GM21619 (cell line): ENCODE measurements at regions not wholly inside any gene's neighbourhood (a gene's known extent, or its start where the extent isn't known, plus 50 kb on each side); places are given as distances from the start of the nearest gene placed in this dataset.
"Not testable (repeated sequence)": the region's sequence is repeated elsewhere in the genome, so short reads cannot be mapped to it uniquely, and the experiment has no call there.

Experiments used
- ATAC-seq: cut with Tn5 transposase; IDR thresholded peaks from one replicate; pipeline ENCODE4 v1.9.1; 2021; ENCODE audit not compliant: unreplicated experiment

- ATAC-seq = no peak
Observed at GRCh38 chr14:45990252-45990651, 661.3 kb downstream of the RPL10L start.

DNA sequence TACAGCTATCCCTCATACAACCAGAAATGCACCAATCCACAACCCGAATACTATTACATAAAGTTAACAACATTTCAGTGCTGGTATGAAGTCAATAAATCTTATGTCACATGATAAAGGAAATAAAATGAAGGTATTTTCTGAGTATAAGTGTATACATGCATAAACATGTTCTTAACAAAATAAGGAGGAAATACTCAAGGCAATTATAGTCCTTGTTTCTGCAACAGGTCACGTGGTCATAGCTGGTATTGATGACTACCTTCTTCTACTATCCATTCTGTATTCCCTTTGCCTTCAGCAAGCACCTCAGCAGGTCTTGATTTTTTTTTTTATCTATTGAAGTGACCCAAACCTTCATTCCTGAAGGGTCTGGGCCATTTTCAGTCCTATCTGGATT, 675.6 kb downstream of the RPL10L start:
- no peak for ATAC-seq

GRCh38 chr14:45972416-45972815, 679.2 kb downstream of the RPL10L start:
- no peak for ATAC-seq

DNA sequence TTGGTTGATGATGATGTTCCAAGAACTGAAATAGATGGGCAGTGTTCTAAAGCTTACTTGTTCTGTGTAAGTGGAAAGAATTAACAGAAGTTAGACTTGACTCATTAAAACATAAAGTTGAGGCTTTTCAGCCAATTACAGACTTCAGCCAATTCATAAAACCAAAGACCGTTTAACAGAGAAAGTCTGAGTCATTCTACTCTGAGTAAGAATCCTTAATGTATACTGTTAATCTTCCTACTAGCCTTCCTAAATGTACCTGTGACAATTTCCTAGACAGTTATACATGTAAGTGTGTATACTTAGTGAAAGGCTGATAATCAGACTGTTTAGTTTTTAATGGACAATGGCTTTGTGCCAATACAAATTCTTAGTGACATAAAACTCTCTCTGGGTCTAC, 681.0 kb downstream of the RPL10L start:
- no peak for ATAC-seq

GRCh38 chr14:45968037-45968436, 683.5 kb downstream of the RPL10L start:
- no peak for ATAC-seq

- no peak for ATAC-seq
Observed at GRCh38 chr14:45949479-45949878, 696.5 kb upstream of the MIS18BP1 start.

DNA sequence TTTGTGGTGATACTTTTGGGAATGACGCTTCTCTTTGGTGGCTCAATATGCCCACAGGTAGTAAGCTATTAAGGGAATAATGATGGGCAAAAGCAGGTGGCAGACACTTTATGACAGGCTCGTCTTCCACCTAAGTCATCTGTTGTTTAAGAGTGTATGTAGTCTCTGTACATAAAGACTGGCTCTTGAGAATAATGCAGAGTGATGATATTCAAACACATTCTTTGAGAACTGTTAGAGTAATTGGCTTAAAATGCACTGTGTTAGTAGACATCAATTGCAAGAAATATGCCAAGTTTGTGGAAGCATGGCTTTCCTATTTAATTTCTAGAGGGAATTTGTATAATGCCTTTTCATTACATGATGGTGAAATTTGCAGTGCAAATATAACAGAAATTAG, 694.8 kb upstream of the MIS18BP1 start:
- no peak for ATAC-seq

- ATAC-seq = no peak
Observed at GRCh38 chr14:45946251-45946650, 693.2 kb upstream of the MIS18BP1 start.

DNA sequence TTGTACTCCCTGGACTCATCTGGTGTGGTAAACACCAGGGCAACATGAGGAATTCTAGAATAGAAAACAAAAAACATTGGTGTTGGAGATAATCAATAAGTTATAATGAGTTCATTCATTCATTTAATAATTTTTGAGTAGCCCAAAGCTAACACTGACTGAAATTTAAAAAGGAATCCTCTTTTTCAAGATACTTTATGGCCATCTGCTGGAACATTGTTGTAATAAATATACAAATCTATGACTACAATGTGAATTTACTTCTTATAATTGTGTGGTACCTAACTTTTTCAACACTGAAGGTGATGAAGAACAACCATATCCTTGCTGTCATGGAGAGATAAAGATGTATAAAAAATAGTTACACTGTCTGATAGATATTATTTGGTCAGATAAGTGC, 687.3 kb upstream of the MIS18BP1 start:
- no peak for ATAC-seq

GRCh38 chr14:45939572-45939971, 686.6 kb upstream of the MIS18BP1 start:
- no peak for ATAC-seq

GRCh38 chr14:45919995-45920394, 667.0 kb upstream of the MIS18BP1 start:
- ATAC-seq = not testable (repeated sequence)

DNA sequence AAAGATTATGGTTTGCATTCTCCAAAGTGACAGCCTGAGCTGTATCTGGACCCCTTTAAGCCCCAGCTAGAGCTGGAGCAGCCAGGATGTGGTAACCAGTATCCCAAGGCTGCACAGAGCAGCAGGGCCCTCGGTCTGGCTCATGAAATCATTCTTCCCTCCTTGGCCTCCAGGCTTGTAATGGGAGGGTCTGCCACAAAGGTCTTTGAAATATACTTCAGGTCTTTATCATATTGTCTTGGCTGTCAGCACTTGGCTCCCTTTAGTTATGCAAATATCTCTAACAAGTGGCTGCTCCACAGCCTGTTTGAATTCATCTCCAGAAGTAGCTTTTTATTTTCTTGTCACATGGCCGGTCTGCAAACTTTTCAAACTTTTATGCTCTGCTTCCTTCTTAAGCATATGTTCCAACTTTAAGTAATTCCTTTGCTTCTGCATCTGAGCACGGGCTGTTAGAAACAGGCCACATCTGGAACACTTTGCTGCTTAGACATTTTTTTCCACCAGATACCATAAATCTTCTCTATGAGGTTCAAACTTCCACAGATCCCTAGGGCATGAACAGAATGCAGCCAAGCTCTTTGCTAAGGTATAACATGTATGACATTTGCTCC, 663.4 kb upstream of the MIS18BP1 start:
- ATAC-seq = no peak

GRCh38 chr14:45907782-45908181, 654.8 kb upstream of the MIS18BP1 start:
- no peak for ATAC-seq

DNA sequence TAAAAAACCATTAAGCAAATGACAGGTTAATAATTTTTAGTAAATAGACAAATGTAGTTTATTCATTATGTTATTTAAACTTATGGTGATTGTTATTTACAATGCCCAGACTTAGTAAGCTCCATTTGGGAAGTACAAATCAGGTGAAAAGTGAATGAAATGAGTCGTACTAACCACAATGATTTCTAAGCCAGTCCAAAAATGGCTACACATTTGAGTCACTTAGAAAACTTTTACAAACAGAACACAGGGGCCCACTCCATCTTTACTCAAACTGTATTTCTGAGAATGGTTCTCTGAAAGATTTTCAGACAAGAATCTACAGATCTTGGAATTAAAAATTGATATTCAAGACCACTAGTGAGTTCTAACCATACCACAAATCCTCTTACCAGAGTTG, 653.3 kb upstream of the MIS18BP1 start:
- ATAC-seq = peak; percentile 72

GRCh38 chr14:45905672-45906071, 652.7 kb upstream of the MIS18BP1 start:
- ATAC-seq = no peak

DNA sequence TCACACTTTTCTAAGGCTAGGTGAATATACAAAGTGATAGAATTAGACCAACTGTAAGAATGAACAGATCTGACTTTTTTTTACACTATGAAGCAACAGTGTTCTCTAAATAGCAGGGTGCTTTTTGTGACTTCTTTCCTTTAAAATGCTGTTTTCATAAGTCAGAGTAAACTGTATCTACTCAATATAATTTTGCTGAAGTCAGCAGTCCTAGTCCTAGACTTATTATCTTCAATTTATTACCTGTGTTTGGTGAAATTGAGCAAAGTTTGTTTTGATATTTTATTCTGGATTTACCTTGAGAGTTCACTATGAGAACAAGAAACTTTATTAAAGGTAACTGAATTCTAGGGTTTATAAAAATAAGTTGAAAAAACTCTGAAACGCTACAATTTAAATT, 651.3 kb upstream of the MIS18BP1 start:
- ATAC-seq = no peak

GRCh38 chr14:45902241-45902640, 649.2 kb upstream of the MIS18BP1 start:
- ATAC-seq = no peak

- ATAC-seq = no peak
Observed at GRCh38 chr14:45897439-45897838, 644.4 kb upstream of the MIS18BP1 start.

GRCh38 chr14:45893127-45893526, 640.1 kb upstream of the MIS18BP1 start:
- ATAC-seq = no peak

GRCh38 chr14:45891417-45892080, 638.5 kb upstream of the MIS18BP1 start:
- no peak for ATAC-seq

DNA sequence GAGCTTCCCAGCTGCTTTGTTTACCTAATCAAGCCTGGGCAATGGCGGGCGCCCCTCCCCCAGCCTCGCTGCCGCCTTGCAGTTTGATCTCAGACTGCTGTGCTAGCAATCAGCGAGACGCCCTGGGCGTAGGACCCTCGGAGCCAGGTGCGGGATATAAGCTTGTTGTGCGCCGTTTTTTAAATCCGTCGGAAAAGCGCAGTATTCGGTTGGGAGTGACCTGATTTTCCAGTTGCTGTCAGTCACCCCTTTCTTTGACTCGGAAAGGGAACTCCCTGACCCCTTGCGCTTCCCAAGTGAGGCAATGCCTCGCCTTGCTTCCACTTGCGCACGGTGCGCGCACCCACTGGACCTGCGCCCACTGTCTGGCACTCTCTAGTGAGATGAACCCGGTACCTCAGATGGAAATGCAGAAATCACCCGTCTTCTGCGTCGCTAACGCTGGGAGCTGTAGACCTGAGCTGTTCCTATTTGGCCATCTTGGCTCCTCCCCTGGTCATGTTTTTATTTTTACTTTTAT, 635.8 kb upstream of the MIS18BP1 start:
- not testable (repeated sequence) for ATAC-seq

- ATAC-seq = no peak
Observed at GRCh38 chr14:45877981-45878380, 625.0 kb upstream of the MIS18BP1 start.

- peak; percentile 7 for ATAC-seq
Observed at GRCh38 chr14:45868863-45869262, 615.9 kb upstream of the MIS18BP1 start.
